ENCODE measurements at regions not wholly inside any gene's neighbourhood (a gene's known extent, or its start where the extent isn't known, plus 50 kb on each side); places are given as distances from the start of the nearest gene placed in this dataset.

GRCh38 chr7:142539901-142540300, 209.4 kb upstream of the PRSS1 start:
- Histone ChIP-seq H3K9me3 (ENCODE audit: low read depth, low read length) (no peaks in the 10 kb centered on the region), H3K4me3 (no peak overlapping the region), H3K36me3 (ENCODE audit: insufficient read depth, low read length) (no peaks in the 10 kb centered on the region), H3K27ac (no peak overlapping the region), H3K9ac (ENCODE audit: insufficient read length) (no peak overlapping the region)
- no peak for DNase-seq (ENCODE audit: low read depth, low spot score)
- TF ChIP-seq FOXP2 (optimal IDR thresholded peaks at IDR 0.05; ENCODE audit: control extremely low read depth, extremely low read length, insufficient read depth), result no peak

- no peak overlapping the region for H3K27ac ChIP-seq
- H3K36me3 ChIP-seq (ENCODE audit: insufficient read depth, low read length), result no peaks in the 10 kb centered on the region
- no peaks in the 10 kb centered on the region for H3K9me3 ChIP-seq (ENCODE audit: low read depth, low read length)
- no peak for DNase-seq (ENCODE audit: low read depth, low spot score)
- TF ChIP-seq EZH2 (IDR thresholded peaks at IDR 0.05), result no peak
- no peak for TF ChIP-seq POLR2AphosphoS5 (IDR thresholded peaks at IDR 0.05; ENCODE audit: borderline replicate concordance, low read depth, low read length)
- TF ChIP-seq FOXP2 (optimal IDR thresholded peaks at IDR 0.05; ENCODE audit: control extremely low read depth, extremely low read length, insufficient read depth), result no peak
- H3K9ac ChIP-seq (ENCODE audit: insufficient read length), result no peak overlapping the region
- H3K4me3 ChIP-seq, result no peak overlapping the region
Measured at GRCh38 chr7:142537760-142538159, 211.5 kb upstream of the PRSS1 start.

GRCh38 chr7:142535123-142535779, 214.0 kb upstream of the PRSS1 start:
- H3K4me3 ChIP-seq, result no peak overlapping the region

GRCh38 chr7:142534726-142535122, 214.5 kb upstream of the PRSS1 start:
- H3K9me3 ChIP-seq (ENCODE audit: low read depth, low read length), result no peaks in the 10 kb centered on the region
- no peak overlapping the region for H3K9ac ChIP-seq (ENCODE audit: insufficient read length)
- DNase-seq (ENCODE audit: low read depth, low spot score), result no peak
- H3K27ac ChIP-seq, result no peak overlapping the region
- no peaks in the 10 kb centered on the region for H3K36me3 ChIP-seq (ENCODE audit: insufficient read depth, low read length)
- H3K4me3 ChIP-seq, result no peak overlapping the region
- TF ChIP-seq POLR2AphosphoS5 (IDR thresholded peaks at IDR 0.05; ENCODE audit: borderline replicate concordance, low read depth, low read length) (no peak), EZH2 (IDR thresholded peaks at IDR 0.05) (no peak), FOXP2 (optimal IDR thresholded peaks at IDR 0.05; ENCODE audit: control extremely low read depth, extremely low read length, insufficient read depth) (no peak)

More at GRCh38 chr7:142535123-142535779, 214.0 kb upstream of the PRSS1 start:
- TF ChIP-seq EZH2 (IDR thresholded peaks at IDR 0.05) (no peak), POLR2AphosphoS5 (IDR thresholded peaks at IDR 0.05; ENCODE audit: borderline replicate concordance, low read depth, low read length) (no peak), FOXP2 (optimal IDR thresholded peaks at IDR 0.05; ENCODE audit: control extremely low read depth, extremely low read length, insufficient read depth) (no peak)
- Histone ChIP-seq H3K9ac (ENCODE audit: insufficient read length) (no peak overlapping the region), H3K27ac (no peak overlapping the region), H3K36me3 (ENCODE audit: insufficient read depth, low read length) (no peaks in the 10 kb centered on the region), H3K9me3 (ENCODE audit: low read depth, low read length) (no peaks in the 10 kb centered on the region)
- DNase-seq (ENCODE audit: low read depth, low spot score), result no peak

- no peak overlapping the region for H3K9ac ChIP-seq (ENCODE audit: insufficient read length)
- no peak overlapping the region for H3K27ac ChIP-seq
- DNase-seq (ENCODE audit: low read depth, low spot score), result no peak
- no peak for TF ChIP-seq FOXP2 (optimal IDR thresholded peaks at IDR 0.05; ENCODE audit: control extremely low read depth, extremely low read length, insufficient read depth)
- TF ChIP-seq EZH2 (IDR thresholded peaks at IDR 0.05), result no peak
- no peak for TF ChIP-seq POLR2AphosphoS5 (IDR thresholded peaks at IDR 0.05; ENCODE audit: borderline replicate concordance, low read depth, low read length)
- H3K36me3 ChIP-seq (ENCODE audit: insufficient read depth, low read length), result no peaks in the 10 kb centered on the region
- H3K9me3 ChIP-seq (ENCODE audit: low read depth, low read length), result no peaks in the 10 kb centered on the region
- no peak overlapping the region for H3K4me3 ChIP-seq
Measured at GRCh38 chr7:142533920-142534319, 215.4 kb upstream of the PRSS1 start.

GRCh38 chr7:142529591-142529990, 219.7 kb upstream of the PRSS1 start:
- Histone ChIP-seq H3K9me3 (ENCODE audit: low read depth, low read length) (no peaks in the 10 kb centered on the region), H3K36me3 (ENCODE audit: insufficient read depth, low read length) (no peaks in the 10 kb centered on the region), H3K4me3 (no peak overlapping the region), H3K27ac (no peak overlapping the region), H3K9ac (ENCODE audit: insufficient read length) (no peak overlapping the region)
- DNase-seq (ENCODE audit: low read depth, low spot score), result no peak
- no peak for TF ChIP-seq EZH2 (IDR thresholded peaks at IDR 0.05)
- no peak for TF ChIP-seq FOXP2 (optimal IDR thresholded peaks at IDR 0.05; ENCODE audit: control extremely low read depth, extremely low read length, insufficient read depth)
- no peak for TF ChIP-seq POLR2AphosphoS5 (IDR thresholded peaks at IDR 0.05; ENCODE audit: borderline replicate concordance, low read depth, low read length)

- Histone ChIP-seq H3K4me3 (no peak overlapping the region), H3K9me3 (ENCODE audit: low read depth, low read length) (no peaks in the 10 kb centered on the region), H3K9ac (ENCODE audit: insufficient read length) (no peak overlapping the region), H3K36me3 (ENCODE audit: insufficient read depth, low read length) (no peaks in the 10 kb centered on the region), H3K27ac (no peak overlapping the region)
- TF ChIP-seq EZH2 (IDR thresholded peaks at IDR 0.05) (peak; percentile 81), FOXP2 (optimal IDR thresholded peaks at IDR 0.05; ENCODE audit: control extremely low read depth, extremely low read length, insufficient read depth) (no peak)
- DNase-seq (ENCODE audit: low read depth, low spot score), result no peak
Measured at GRCh38 chr7:142528608-142529408, 220.5 kb upstream of the PRSS1 start.

GRCh38 chr7:142523821-142524460, 225.3 kb upstream of the PRSS1 start:
- no peak for DNase-seq (ENCODE audit: low read depth, low spot score)
- Histone ChIP-seq H3K4me3 (no peak overlapping the region), H3K27ac (no peak overlapping the region), H3K9ac (ENCODE audit: insufficient read length) (no peak overlapping the region), H3K9me3 (ENCODE audit: low read depth, low read length) (no peaks in the 10 kb centered on the region), H3K36me3 (ENCODE audit: insufficient read depth, low read length) (no peaks in the 10 kb centered on the region)
- TF ChIP-seq EZH2 (IDR thresholded peaks at IDR 0.05) (no peak), POLR2AphosphoS5 (IDR thresholded peaks at IDR 0.05; ENCODE audit: borderline replicate concordance, low read depth, low read length) (no peak)

Data from SK-N-MC (cell line).